IMR-90 (cell line): ENCODE measurements at regions not wholly inside any gene's neighbourhood (a gene's known extent, or its start where the extent isn't known, plus 50 kb on each side); places are given as distances from the start of the nearest gene placed in this dataset.

Experiments
- ATAC-seq: fragments of 200-7000 bp; cut with Tn5 transposase; 2 replicates; pipeline ENCODE4 v1.9.1; 2020; ENCODE audit warnings: low read depth, mild to moderate bottlenecking, moderate library complexity
- BruUV-seq: library from RNA; stranded (reverse); fragments of 400-500 nt; replicated peaks from 2 replicates; lab custom pipeline; 2021; lab: Mats Ljungman, UMichigan
- CTCF ChIA-PET: fragments of 300-600 bp; formaldehyde crosslinking; extraction: SDS; loops from one replicate; lab custom pipeline; 2021; ENCODE audit warnings: antibody characterized with exemption; lab: Yijun Ruan, JAX
- POLR2A ChIA-PET: fragments of 300-600 bp; sonication (Branson Sonifier 250); formaldehyde crosslinking; loops from one replicate; lab custom pipeline; 2022; ENCODE audit warnings: antibody characterized with exemption; ENCODE audit not compliant: unreplicated experiment; lab: Charles Lee
- DNase-seq: peaks from one replicate; pipeline ENCODE4 v3.0.0; 2013
- H2AFZ ChIP-seq: replicated peaks from 2 replicates; pipeline ENCODE3; 2013; ENCODE audit warnings: low read length, mild to moderate bottlenecking; ENCODE audit not compliant: poor library complexity
- H2AK5ac ChIP-seq: 2 replicates; pipeline ENCODE4 v1.6.1; 2013; ENCODE audit warnings: low read depth, low read length, inconsistent platforms
- H2AK9ac ChIP-seq: replicated peaks from 2 replicates; pipeline ENCODE3; 2013; ENCODE audit warnings: mild to moderate bottlenecking, low read depth, low read length, moderate library complexity; ENCODE audit not compliant: poor library complexity
- H2BK120ac ChIP-seq: 2 replicates; pipeline ENCODE4 v1.6.1; 2013; ENCODE audit warnings: low read depth, low read length, inconsistent platforms
- H2BK15ac ChIP-seq: 3 replicates; pipeline ENCODE4 v1.6.1; 2013; ENCODE audit warnings: low read depth, low read length, inconsistent platforms
- H2BK20ac ChIP-seq: 2 replicates; pipeline ENCODE4 v1.6.1; 2013; ENCODE audit warnings: low read depth, mild to moderate bottlenecking, inconsistent platforms, low read length, moderate library complexity
- H2BK5ac ChIP-seq: 2 replicates; pipeline ENCODE4 v1.6.1; 2013; ENCODE audit warnings: mild to moderate bottlenecking, low read depth, low read length, inconsistent platforms; ENCODE audit not compliant: poor library complexity, severe bottlenecking
- H3K14ac ChIP-seq: replicated peaks from 2 replicates; pipeline ENCODE4 v1.6.1; 2013; ENCODE audit warnings: low read depth, low read length, inconsistent platforms
- H3K18ac ChIP-seq: 2 replicates; pipeline ENCODE4 v1.6.1; 2013; ENCODE audit warnings: low read depth, low read length, control low read depth
- H3K23ac ChIP-seq: 2 replicates; pipeline ENCODE4 v1.6.1; 2013; ENCODE audit warnings: low read depth, low read length, inconsistent platforms
- H3K27ac ChIP-seq: 2 replicates; pipeline ENCODE4 v1.5.1; 2013; ENCODE audit warnings: mild to moderate bottlenecking, control low read depth, low read length; ENCODE audit not compliant: insufficient read depth
- H3K27me3 ChIP-seq: 2 replicates; pipeline ENCODE4 v1.6.1; 2013; ENCODE audit warnings: low read length; ENCODE audit not compliant: control insufficient read depth, insufficient read depth
- H3K36me3 ChIP-seq: 2 replicates; pipeline ENCODE4 v1.6.1; 2013; ENCODE audit warnings: low read length, mixed read lengths; ENCODE audit not compliant: control insufficient read depth, insufficient read depth
- H3K4ac ChIP-seq: 2 replicates; pipeline ENCODE4 v1.6.1; 2013; ENCODE audit warnings: low read depth, low read length, inconsistent platforms
- H3K4me1 ChIP-seq: 2 replicates; pipeline ENCODE4 v1.6.1; 2013; ENCODE audit warnings: low read length, mixed read lengths; ENCODE audit not compliant: control insufficient read depth, insufficient read depth
- H3K4me2 ChIP-seq: 2 replicates; pipeline ENCODE4 v1.6.1; 2013; ENCODE audit warnings: low read depth, mild to moderate bottlenecking, control low read depth, low read length, moderate library complexity
- H3K4me3 ChIP-seq: 2 replicates; pipeline ENCODE4 v1.5.1; 2013; ENCODE audit warnings: low read depth, mild to moderate bottlenecking, control low read depth, low read length, moderate library complexity; ENCODE audit not compliant: insufficient read depth
- H3K56ac ChIP-seq: 2 replicates; pipeline ENCODE4 v1.6.1; 2013; ENCODE audit warnings: low read length, inconsistent platforms; ENCODE audit not compliant: insufficient read depth; ENCODE audit errors: extremely low read depth
- H3K79me1 ChIP-seq, 2 experiments: 2 replicates each; pipeline ENCODE4 v1.6.1; 2013; ENCODE audit warnings: low read length in 2 of 2, inconsistent platforms in 1 of 2, low read depth in 1 of 2
- H3K9ac ChIP-seq: 2 replicates; pipeline ENCODE4 v1.6.1; 2013; ENCODE audit warnings: low read depth, low read length, control low read depth
- H3K9me1 ChIP-seq: 2 replicates; pipeline ENCODE4 v1.6.1; 2013; ENCODE audit warnings: low read length, inconsistent platforms; ENCODE audit not compliant: insufficient read depth
- H3K9me3 ChIP-seq: 2 replicates; pipeline ENCODE4 v1.6.1; 2013; ENCODE audit warnings: low read length; ENCODE audit not compliant: control insufficient read depth, insufficient read depth
- H4K20me1 ChIP-seq: 2 replicates; pipeline ENCODE4 v1.6.1; 2013; ENCODE audit warnings: low read length, inconsistent platforms; ENCODE audit not compliant: insufficient read depth
- H4K5ac ChIP-seq: 2 replicates; pipeline ENCODE4 v1.6.1; 2013; ENCODE audit warnings: mild to moderate bottlenecking, low read depth, low read length, control low read depth
- H4K8ac ChIP-seq, 2 experiments: 2 replicates each; pipeline ENCODE4 v1.6.1; 2013; ENCODE audit warnings: low read depth in 2 of 2, low read length in 2 of 2, control low read depth in 1 of 2, inconsistent platforms in 1 of 2
- H4K91ac ChIP-seq: 2 replicates; pipeline ENCODE4 v1.6.1; 2013; ENCODE audit warnings: low read depth, low read length, inconsistent platforms; ENCODE audit not compliant: insufficient read depth
- BHLHE40 ChIP-seq: fragments of 150-350 bp; IDR thresholded peaks from 2 replicates; pipeline ENCODE4 v1.6.1; 2016; ENCODE audit warnings: mild to moderate bottlenecking, low read depth, low read length
- CEBPB ChIP-seq: IDR thresholded peaks from 2 replicates; pipeline ENCODE4 v1.6.1; 2012; ENCODE audit warnings: low read depth, low read length, improper control_type of control experiment
- CHD1 ChIP-seq: IDR thresholded peaks from 2 replicates; pipeline ENCODE4 v1.6.1; 2012; ENCODE audit warnings: low read depth, low read length, improper control_type of control experiment
- FOS ChIP-seq: fragments of 150-350 bp; IDR thresholded peaks from 2 replicates; pipeline ENCODE4 v1.6.1; 2016; ENCODE audit warnings: low read depth, low read length
- MAFK ChIP-seq: IDR thresholded peaks from 2 replicates; pipeline ENCODE4 v1.6.1; 2012; ENCODE audit warnings: low read depth, low read length, improper control_type of control experiment
- MAZ ChIP-seq: IDR thresholded peaks from 2 replicates; pipeline ENCODE4 v1.6.1; 2012; ENCODE audit warnings: low read depth, mild to moderate bottlenecking, low read length, improper control_type of control experiment, moderate library complexity, borderline replicate concordance
- MXI1 ChIP-seq: IDR thresholded peaks from 2 replicates; pipeline ENCODE4 v1.6.1; 2012; ENCODE audit warnings: low read depth, mild to moderate bottlenecking, low read length, moderate library complexity, borderline replicate concordance
- NFE2L2 ChIP-seq: fragments of 150-350 bp; IDR thresholded peaks from 2 replicates; pipeline ENCODE4 v1.6.1; 2016; ENCODE audit warnings: low read depth, mild to moderate bottlenecking, low read length
- POLR2A ChIP-seq: IDR thresholded peaks from 2 replicates; pipeline ENCODE4 v1.6.1; 2012; ENCODE audit warnings: mild to moderate bottlenecking, low read depth, low read length
- RAD21 ChIP-seq: IDR thresholded peaks from 2 replicates; pipeline ENCODE4 v1.6.1; 2012; ENCODE audit warnings: low read length, improper control_type of control experiment
- RCOR1 ChIP-seq: IDR thresholded peaks from 2 replicates; pipeline ENCODE4 v1.6.1; 2012; ENCODE audit warnings: mild to moderate bottlenecking, low read length, improper control_type of control experiment; ENCODE audit not compliant: insufficient replicate concordance
- RFX5 ChIP-seq: IDR thresholded peaks from 2 replicates; pipeline ENCODE4 v1.8.0; 2012; ENCODE audit warnings: low read depth, mild to moderate bottlenecking, low read length, moderate library complexity
- SMC3 ChIP-seq: fragments of 150-350 bp; IDR thresholded peaks from 2 replicates; pipeline ENCODE4 v1.6.1; 2016; ENCODE audit warnings: low read depth, mild to moderate bottlenecking, antibody characterized with exemption, low read length, moderate library complexity
- WGBS, 2 experiments: methylation state at CpG; one replicate each; pipeline versions ENCODE4 v1.1.5 to v1.1.7; 2013; ENCODE audit warnings: missing lambda C conversion rate in 2 of 2; ENCODE audit not compliant: insufficient read length in 1 of 2; ENCODE audit errors: extremely low coverage in 2 of 2; 5-methylcytosine and 5-hydroxymethylcytosine counted together
- dilution Hi-C: fragments of 300-500 bp; cut with HindIII; formaldehyde crosslinking; loops from one replicate; pipeline ENCODE4 v1.14.3; 2018; ENCODE audit warnings: low sequenced_read_pairs; ENCODE audit not compliant: unreplicated experiment
- in situ Hi-C: fragments of 300-500 bp; cut with MboI; formaldehyde crosslinking; loops from 3 replicates; pipeline ENCODE4 v1.14.3; 2019; ENCODE audit warnings: low sequenced_read_pairs, inconsistent platforms, mixed read lengths
- intact Hi-C: fragments of 100-400 bp; cut with micrococcal nuclease; formaldehyde crosslinking; loops from 2 replicates; pipeline ENCODE4 v1.10.0; 2022
- TF ChIP-seq, protein P1 (sequence below): fragments of 150-350 bp; IDR thresholded peaks from 2 replicates; pipeline ENCODE4 v1.6.1; 2017; ENCODE audit warnings: mild to moderate bottlenecking, antibody characterized with exemption, low read length, low read depth
- TF ChIP-seq, protein P2 (sequence below): conservative IDR thresholded peaks from 2 replicates; pipeline ENCODE4 v1.5.1; 2012; ENCODE audit warnings: mild to moderate bottlenecking, low read depth, low read length, improper control_type of control experiment
- TF ChIP-seq, protein P3 (sequence below): fragments of 150-350 bp; IDR thresholded peaks from 2 replicates; pipeline ENCODE4 v1.6.1; 2016; ENCODE audit warnings: low read depth, mild to moderate bottlenecking, low read length, moderate library complexity, borderline replicate concordance

DNA sequence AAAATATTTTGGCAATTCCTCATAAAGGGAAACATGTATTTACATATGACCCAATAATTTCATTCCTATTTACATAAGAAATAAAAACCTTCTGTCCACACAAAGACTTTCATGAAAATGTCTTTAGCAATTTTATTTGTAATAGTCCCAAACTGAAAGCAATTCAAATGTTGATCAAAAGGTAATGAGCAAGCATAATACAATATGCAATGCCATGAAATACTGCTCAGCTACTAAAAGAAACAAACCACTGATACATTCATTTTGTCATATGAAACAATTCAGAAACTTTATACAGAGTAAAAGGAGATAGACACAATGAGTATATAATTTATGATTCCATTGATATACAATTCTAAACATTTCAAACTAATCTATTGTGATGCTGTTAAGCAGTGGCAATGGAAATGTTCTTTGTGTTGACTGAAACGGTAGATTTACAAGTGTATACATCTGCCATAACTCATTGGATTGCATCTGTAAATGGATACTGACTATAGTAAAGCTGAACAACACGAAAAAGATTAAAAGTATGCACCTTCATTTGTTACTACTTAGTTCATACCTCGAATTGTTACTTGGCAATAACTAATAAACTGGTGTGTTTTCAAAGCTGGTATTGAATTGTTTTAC, 335.6 kb downstream of the GASK1B start:
- CTCF ChIA-PET, result no interaction called here
- Histone ChIP-seq H3K18ac (no peak overlapping the region), H4K5ac (no peak overlapping the region), H2AK9ac (no peak overlapping the region), H3K4me1 (no peaks in the 10 kb centered on the region), H4K8ac (no peak overlapping the region), H3K27me3 (no peaks in the 10 kb centered on the region), H4K91ac (no peak overlapping the region), H3K79me1 (no peaks in the 10 kb centered on the region), H3K9me1 (no peaks in the 10 kb centered on the region), H2BK120ac (no peak overlapping the region), H3K14ac (no peak overlapping the region), H2AK5ac (no peak overlapping the region), H3K27ac (no peak overlapping the region), H2AFZ (no peak overlapping the region), H3K4ac (no peak overlapping the region), H3K56ac (no peak overlapping the region), H3K4me2 (no peak overlapping the region), H3K36me3 (no peaks in the 10 kb centered on the region), H2BK5ac (no peak overlapping the region), H3K23ac (no peak overlapping the region), H2BK15ac (no peak overlapping the region), H2BK20ac (no peak overlapping the region), H4K20me1 (no peaks in the 10 kb centered on the region), H3K4me3 (no peak overlapping the region), H3K9me3 (no peaks in the 10 kb centered on the region), H3K9ac (no peak overlapping the region)
- POLR2A ChIA-PET, result no interaction called here
- no TSS peak for BruUV-seq
- TF ChIP-seq NFE2L2, result no peak
- TF ChIP-seq MXI1, result no peak
- TF ChIP-seq FOS, result no peak
- TF ChIP-seq, protein P1, sequence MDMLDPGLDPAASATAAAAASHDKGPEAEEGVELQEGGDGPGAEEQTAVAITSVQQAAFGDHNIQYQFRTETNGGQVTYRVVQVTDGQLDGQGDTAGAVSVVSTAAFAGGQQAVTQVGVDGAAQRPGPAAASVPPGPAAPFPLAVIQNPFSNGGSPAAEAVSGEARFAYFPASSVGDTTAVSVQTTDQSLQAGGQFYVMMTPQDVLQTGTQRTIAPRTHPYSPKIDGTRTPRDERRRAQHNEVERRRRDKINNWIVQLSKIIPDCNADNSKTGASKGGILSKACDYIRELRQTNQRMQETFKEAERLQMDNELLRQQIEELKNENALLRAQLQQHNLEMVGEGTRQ, result no peak
- TF ChIP-seq MAFK, result no peak
- TF ChIP-seq SMC3, result no peak
- TF ChIP-seq RFX5, result no peak
- no peak for TF ChIP-seq MAZ
- TF ChIP-seq RCOR1, result no peak
- TF ChIP-seq RAD21, result no peak
- TF ChIP-seq, protein P2, sequence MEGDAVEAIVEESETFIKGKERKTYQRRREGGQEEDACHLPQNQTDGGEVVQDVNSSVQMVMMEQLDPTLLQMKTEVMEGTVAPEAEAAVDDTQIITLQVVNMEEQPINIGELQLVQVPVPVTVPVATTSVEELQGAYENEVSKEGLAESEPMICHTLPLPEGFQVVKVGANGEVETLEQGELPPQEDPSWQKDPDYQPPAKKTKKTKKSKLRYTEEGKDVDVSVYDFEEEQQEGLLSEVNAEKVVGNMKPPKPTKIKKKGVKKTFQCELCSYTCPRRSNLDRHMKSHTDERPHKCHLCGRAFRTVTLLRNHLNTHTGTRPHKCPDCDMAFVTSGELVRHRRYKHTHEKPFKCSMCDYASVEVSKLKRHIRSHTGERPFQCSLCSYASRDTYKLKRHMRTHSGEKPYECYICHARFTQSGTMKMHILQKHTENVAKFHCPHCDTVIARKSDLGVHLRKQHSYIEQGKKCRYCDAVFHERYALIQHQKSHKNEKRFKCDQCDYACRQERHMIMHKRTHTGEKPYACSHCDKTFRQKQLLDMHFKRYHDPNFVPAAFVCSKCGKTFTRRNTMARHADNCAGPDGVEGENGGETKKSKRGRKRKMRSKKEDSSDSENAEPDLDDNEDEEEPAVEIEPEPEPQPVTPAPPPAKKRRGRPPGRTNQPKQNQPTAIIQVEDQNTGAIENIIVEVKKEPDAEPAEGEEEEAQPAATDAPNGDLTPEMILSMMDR, result no peak
- TF ChIP-seq, protein P3, sequence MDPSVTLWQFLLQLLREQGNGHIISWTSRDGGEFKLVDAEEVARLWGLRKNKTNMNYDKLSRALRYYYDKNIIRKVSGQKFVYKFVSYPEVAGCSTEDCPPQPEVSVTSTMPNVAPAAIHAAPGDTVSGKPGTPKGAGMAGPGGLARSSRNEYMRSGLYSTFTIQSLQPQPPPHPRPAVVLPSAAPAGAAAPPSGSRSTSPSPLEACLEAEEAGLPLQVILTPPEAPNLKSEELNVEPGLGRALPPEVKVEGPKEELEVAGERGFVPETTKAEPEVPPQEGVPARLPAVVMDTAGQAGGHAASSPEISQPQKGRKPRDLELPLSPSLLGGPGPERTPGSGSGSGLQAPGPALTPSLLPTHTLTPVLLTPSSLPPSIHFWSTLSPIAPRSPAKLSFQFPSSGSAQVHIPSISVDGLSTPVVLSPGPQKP, result no peak
- TF ChIP-seq BHLHE40, result no peak
- no peak for TF ChIP-seq CHD1
- no peak for TF ChIP-seq CEBPB
- no peak for TF ChIP-seq POLR2A
- no peak for DNase-seq
- intact Hi-C loops, result no loop called here
- dilution Hi-C loops, result no loop called here
- in situ Hi-C loops, result no loop called here
- WGBS, 2 experiments, result no CpG with 5 or more reads among the region's 3 CpGs
- no peak for ATAC-seq
